PC-9 (cell line): ENCODE measurements at regions not wholly inside any gene's neighbourhood (a gene's known extent, or its start where the extent isn't known, plus 50 kb on each side); places are given as distances from the start of the nearest gene placed in this dataset.

ENCODE experiments used
- BruUV-seq: library from RNA; stranded (reverse); fragments of 400-500 nt; replicated peaks from 2 replicates; lab custom pipeline; 2021; lab: Mats Ljungman, UMichigan
- CTCF ChIA-PET: fragments of 300-600 bp; sonication (Branson Sonifier 250); formaldehyde crosslinking; loops from one replicate; lab custom pipeline; 2022; ENCODE audit warnings: antibody characterized with exemption; lab: Charles Lee
- POLR2A ChIA-PET: fragments of 300-600 bp; sonication (Branson Sonifier 250); formaldehyde crosslinking; loops from one replicate; lab custom pipeline; 2022; ENCODE audit warnings: antibody characterized with exemption; ENCODE audit not compliant: unreplicated experiment; lab: Charles Lee
- DNase-seq, 2 experiments: peaks; one replicate each; pipeline versions ENCODE4 v3.0.0 to v3.0.0-alpha.2; 2015 to 2022; ENCODE audit warnings: mixed read lengths in 1 of 2
- H2AFZ ChIP-seq: fragments of 200-600 bp; sonication (generic); 2 replicates; pipeline ENCODE4 v1.8.1; 2017; ENCODE audit warnings: antibody characterized with exemption
- H3F3A ChIP-seq: fragments of 200-600 bp; sonication (generic); 2 replicates; pipeline ENCODE4 v1.8.1; 2017; ENCODE audit warnings: antibody characterized with exemption, mild to moderate bottlenecking, low read depth; ENCODE audit not compliant: insufficient read depth
- H3K27ac ChIP-seq: fragments of 200-600 bp; sonication (generic); 2 replicates; pipeline ENCODE4 v1.6.1; 2016; ENCODE audit warnings: mixed run types
- H3K27me3 ChIP-seq: fragments of 200-600 bp; sonication (generic); 2 replicates; pipeline ENCODE4 v1.6.1; 2016; ENCODE audit warnings: low read depth, mixed run types; ENCODE audit not compliant: insufficient read depth
- H3K36me3 ChIP-seq: fragments of 200-600 bp; sonication (generic); 2 replicates; pipeline ENCODE4 v1.6.1; 2016; ENCODE audit warnings: low read depth, mixed run types
- H3K4me1 ChIP-seq: fragments of 200-600 bp; sonication (generic); replicated peaks from 2 replicates; pipeline ENCODE4 v1.6.1; 2016; ENCODE audit warnings: mixed run types; ENCODE audit not compliant: insufficient read depth
- H3K4me2 ChIP-seq: fragments of 200-600 bp; sonication (generic); 2 replicates; pipeline ENCODE4 v1.6.1; 2017; ENCODE audit warnings: mixed run types
- H3K4me3 ChIP-seq: fragments of 200-600 bp; sonication (generic); 2 replicates; pipeline ENCODE4 v1.6.1; 2016; ENCODE audit warnings: mixed run types
- H3K79me2 ChIP-seq: fragments of 200-600 bp; sonication (generic); 2 replicates; pipeline ENCODE4 v1.6.1; 2017; ENCODE audit warnings: low read depth, mixed run types
- H3K9me2 ChIP-seq: fragments of 200-600 bp; sonication (generic); 2 replicates; pipeline ENCODE4 v1.8.1; 2017; ENCODE audit warnings: mild to moderate bottlenecking; ENCODE audit not compliant: insufficient read depth
- H3K9me3 ChIP-seq: fragments of 200-600 bp; sonication (generic); 2 replicates; pipeline ENCODE4 v1.8.1; 2016; ENCODE audit warnings: low read depth; ENCODE audit not compliant: insufficient read depth
- H4K20me1 ChIP-seq: fragments of 200-600 bp; sonication (generic); 2 replicates; pipeline ENCODE4 v1.8.1; 2017; ENCODE audit not compliant: insufficient read depth
- EZH2 ChIP-seq: fragments of 200-600 bp; sonication (generic); IDR thresholded peaks from 2 replicates; pipeline ENCODE4 v1.8.0; 2017; ENCODE audit warnings: antibody characterized with exemption, low read depth
- intact Hi-C: fragments of 100-400 bp; cut with micrococcal nuclease; formaldehyde crosslinking; loops from one replicate; pipeline ENCODE4 v1.10.0; 2022; ENCODE audit not compliant: unreplicated experiment
- TF ChIP-seq, protein P1 (sequence below): fragments of 200-600 bp; sonication (generic); conservative IDR thresholded peaks from 2 replicates; pipeline ENCODE4 v1.6.1; 2017; ENCODE audit warnings: mixed run types, antibody characterized with exemption, mild to moderate bottlenecking, moderate library complexity

DNA sequence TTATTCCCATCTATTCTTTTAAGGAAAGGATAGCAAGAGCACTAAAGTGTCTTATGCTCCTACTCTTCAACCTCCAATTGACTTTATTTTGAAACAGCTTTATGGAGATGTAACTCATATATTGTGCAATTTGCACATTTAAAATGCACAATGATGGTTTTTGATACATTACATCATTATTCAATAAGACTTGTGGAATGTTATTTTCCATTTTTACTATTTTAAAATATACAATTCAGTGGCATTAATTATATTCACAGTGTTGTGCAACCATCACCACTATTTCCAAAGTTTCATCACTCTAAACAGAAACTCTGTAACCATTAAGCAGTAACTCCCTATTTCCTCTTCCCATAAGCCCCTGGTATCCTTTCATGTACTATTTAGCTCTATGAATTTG, 489.8 kb downstream of the NEBL start:
- intact Hi-C loops, result no loop called here
- no peaks in the 10 kb centered on the region for H3K79me2 ChIP-seq
- DNase-seq, result no peak
- H3K4me3 ChIP-seq, result no peak overlapping the region
- H3K4me2 ChIP-seq, result no peak overlapping the region
- H2AFZ ChIP-seq, result no peak overlapping the region
- H3F3A ChIP-seq, result no peaks in the 10 kb centered on the region
- no TSS peak for BruUV-seq
- ChIA-PET CTCF (no interaction called here), POLR2A (no interaction called here)
- no peaks in the 10 kb centered on the region for H3K36me3 ChIP-seq
- H3K9me3 ChIP-seq, result no peaks in the 10 kb centered on the region
- no peaks in the 10 kb centered on the region for H3K27me3 ChIP-seq
- H4K20me1 ChIP-seq, result no peaks in the 10 kb centered on the region; the same call in 1 of the 2 replicates
- no peak overlapping the region for H3K27ac ChIP-seq
- TF ChIP-seq, protein P1, sequence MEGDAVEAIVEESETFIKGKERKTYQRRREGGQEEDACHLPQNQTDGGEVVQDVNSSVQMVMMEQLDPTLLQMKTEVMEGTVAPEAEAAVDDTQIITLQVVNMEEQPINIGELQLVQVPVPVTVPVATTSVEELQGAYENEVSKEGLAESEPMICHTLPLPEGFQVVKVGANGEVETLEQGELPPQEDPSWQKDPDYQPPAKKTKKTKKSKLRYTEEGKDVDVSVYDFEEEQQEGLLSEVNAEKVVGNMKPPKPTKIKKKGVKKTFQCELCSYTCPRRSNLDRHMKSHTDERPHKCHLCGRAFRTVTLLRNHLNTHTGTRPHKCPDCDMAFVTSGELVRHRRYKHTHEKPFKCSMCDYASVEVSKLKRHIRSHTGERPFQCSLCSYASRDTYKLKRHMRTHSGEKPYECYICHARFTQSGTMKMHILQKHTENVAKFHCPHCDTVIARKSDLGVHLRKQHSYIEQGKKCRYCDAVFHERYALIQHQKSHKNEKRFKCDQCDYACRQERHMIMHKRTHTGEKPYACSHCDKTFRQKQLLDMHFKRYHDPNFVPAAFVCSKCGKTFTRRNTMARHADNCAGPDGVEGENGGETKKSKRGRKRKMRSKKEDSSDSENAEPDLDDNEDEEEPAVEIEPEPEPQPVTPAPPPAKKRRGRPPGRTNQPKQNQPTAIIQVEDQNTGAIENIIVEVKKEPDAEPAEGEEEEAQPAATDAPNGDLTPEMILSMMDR, result no peak
- no peak for TF ChIP-seq EZH2
- no peaks in the 10 kb centered on the region for H3K4me1 ChIP-seq
- H3K9me2 ChIP-seq, result no peaks in the 10 kb centered on the region

DNA sequence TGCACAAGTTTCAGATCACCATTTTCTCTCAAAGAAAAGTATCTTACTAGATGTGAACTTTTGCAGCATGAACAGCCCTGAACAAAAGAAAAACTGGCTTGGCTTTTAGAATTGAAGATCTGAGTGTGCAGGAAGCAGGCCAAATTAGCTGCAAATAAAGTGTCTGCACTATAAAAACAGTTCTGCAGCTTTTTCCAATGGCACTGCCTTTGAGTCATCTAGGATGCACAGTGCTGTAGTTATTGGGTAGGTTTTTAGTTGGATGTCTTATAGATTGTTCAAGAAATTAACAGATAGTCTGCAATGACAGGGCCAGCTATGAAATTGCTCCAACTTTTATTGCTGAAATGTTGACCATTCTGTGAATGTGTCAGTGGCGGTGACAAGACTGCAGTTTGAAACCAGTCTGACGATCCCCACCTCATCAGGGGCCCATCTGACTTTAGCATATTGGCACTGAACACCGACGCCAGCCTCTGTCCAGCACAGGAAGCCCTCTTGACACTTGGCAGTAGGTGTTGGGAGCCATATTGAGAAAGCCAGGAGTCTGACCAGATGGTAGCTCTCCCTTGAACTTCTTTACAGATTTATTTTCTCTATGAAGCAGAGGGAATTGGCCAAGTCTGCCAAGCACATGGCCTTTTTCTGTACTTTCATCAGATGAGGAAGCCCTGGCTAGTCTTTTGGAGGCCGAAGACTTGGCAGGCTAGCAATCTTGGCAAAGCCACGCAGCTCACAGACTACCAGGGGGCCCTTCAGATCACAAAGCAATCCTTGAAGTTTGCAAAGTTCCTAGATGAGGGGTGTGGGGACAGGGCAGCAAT, 490.6 kb downstream of the NEBL start:
- H4K20me1 ChIP-seq, result no peaks in the 10 kb centered on the region; the same call in 1 of the 2 replicates
- intact Hi-C loops, result no loop called here
- POLR2A ChIA-PET, result no interaction called here
- no peaks in the 10 kb centered on the region for H3F3A ChIP-seq
- DNase-seq, result no peak
- TF ChIP-seq, protein P1, result no peak
- TF ChIP-seq EZH2, result no peak
- no peak overlapping the region for H3K4me2 ChIP-seq
- no TSS peak for BruUV-seq
- no peaks in the 10 kb centered on the region for H3K27me3 ChIP-seq
- no peak overlapping the region for H3K4me3 ChIP-seq
- no peaks in the 10 kb centered on the region for H3K9me2 ChIP-seq
- no peak overlapping the region for H2AFZ ChIP-seq
- no peaks in the 10 kb centered on the region for H3K4me1 ChIP-seq
- no peaks in the 10 kb centered on the region for H3K36me3 ChIP-seq
- no peaks in the 10 kb centered on the region for H3K79me2 ChIP-seq
- CTCF ChIA-PET, result no interaction called here
- H3K9me3 ChIP-seq, result no peaks in the 10 kb centered on the region
- no peak overlapping the region for H3K27ac ChIP-seq

DNA sequence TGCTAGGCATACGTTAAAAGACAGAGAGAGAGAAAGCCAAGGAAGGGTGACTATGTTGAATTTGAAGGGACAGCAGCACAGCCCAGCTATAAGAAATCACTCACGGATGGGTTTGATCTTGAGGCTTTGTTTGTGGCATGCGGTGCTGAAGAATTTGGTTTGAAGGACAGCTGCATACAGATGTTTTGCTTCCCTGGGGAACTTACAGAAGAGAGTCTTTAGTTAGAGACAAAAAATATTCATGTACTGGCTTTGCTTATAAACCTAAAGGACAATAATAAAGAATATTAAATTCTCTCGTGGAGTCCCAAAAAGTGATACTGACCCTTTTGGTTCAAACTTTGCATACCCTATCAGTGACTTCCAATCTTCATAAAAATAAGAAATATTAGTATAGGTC, 491.4 kb downstream of the NEBL start:
- Histone ChIP-seq H3K79me2 (no peaks in the 10 kb centered on the region), H3K9me2 (no peaks in the 10 kb centered on the region), H3K9me3 (no peaks in the 10 kb centered on the region), H3K36me3 (no peaks in the 10 kb centered on the region), H4K20me1 (no peaks in the 10 kb centered on the region), H3K27ac (no peak overlapping the region), H3K27me3 (no peaks in the 10 kb centered on the region), H3K4me1 (no peaks in the 10 kb centered on the region), H3K4me2 (no peak overlapping the region), H3F3A (no peaks in the 10 kb centered on the region), H2AFZ (no peak overlapping the region), H3K4me3 (no peak overlapping the region)
- BruUV-seq, result no TSS peak
- ChIA-PET POLR2A (no interaction called here), CTCF (no interaction called here)
- intact Hi-C loops, result no loop called here
- TF ChIP-seq EZH2, result no peak
- TF ChIP-seq, protein P1, result no peak
- no peak for DNase-seq
